Nephron progenitor cell (in vitro differentiated cells): ENCODE measurements at regions not wholly inside any gene's neighbourhood (a gene's known extent, or its start where the extent isn't known, plus 50 kb on each side); places are given as distances from the start of the nearest gene placed in this dataset.

Experiments
- DNase-seq: peaks from one replicate; pipeline ENCODE4 v3.0.0; 2021
- H3K27ac Mint-ChIP-seq: 2 replicates; pipeline ENCODE4 v1.8.0; 2021; ENCODE audit warnings: mild to moderate bottlenecking, moderate library complexity, mixed read lengths
- H3K27me3 Mint-ChIP-seq: 2 replicates; pipeline ENCODE4 v1.8.0; 2021; ENCODE audit warnings: mild to moderate bottlenecking, low read depth, mixed read lengths; ENCODE audit not compliant: poor library complexity
- H3K36me3 Mint-ChIP-seq: 2 replicates; pipeline ENCODE4 v1.8.0; 2021; ENCODE audit warnings: low read depth, mixed read lengths
- H3K4me1 Mint-ChIP-seq: 2 replicates; pipeline ENCODE4 v1.8.0; 2021; ENCODE audit warnings: mixed read lengths
- H3K4me3 Mint-ChIP-seq: 2 replicates; pipeline ENCODE4 v1.8.0; 2021; ENCODE audit warnings: mild to moderate bottlenecking, moderate library complexity, mixed read lengths
- H3K9me3 Mint-ChIP-seq: 2 replicates; pipeline ENCODE4 v1.8.0; 2021; ENCODE audit warnings: mild to moderate bottlenecking, moderate library complexity, mixed read lengths
- CTCF ChIP-seq: fragments of 200-600 bp; sonication (generic); IDR thresholded peaks from 2 replicates; pipeline ENCODE4 v1.5.0; 2021; ENCODE audit warnings: antibody characterized with exemption

- Mint-ChIP-seq H3K4me3 (no peak overlapping the region), H3K36me3 (no peaks in the 10 kb centered on the region), H3K4me1 (peaks cover 14% of the 10 kb centered on the region), H3K27ac (no peak overlapping the region), H3K27me3 (peaks cover 16% of the 10 kb centered on the region), H3K9me3 (no peaks in the 10 kb centered on the region)
- TF ChIP-seq CTCF, result no peak
- DNase-seq, result no peak
Measured at GRCh38 chr20:23248461-23248882, 102.1 kb upstream of the NXT1 start.

GRCh38 chr20:23246717-23247664 lies 103.6 kb upstream of the NXT1 start:
- Mint-ChIP-seq H3K36me3 (no peaks in the 10 kb centered on the region), H3K4me3 (no peak overlapping the region), H3K27ac (peak overlapping the region; percentile 69), H3K4me1 (peaks cover 19% of the 10 kb centered on the region), H3K9me3 (no peaks in the 10 kb centered on the region), H3K27me3 (peaks cover 16% of the 10 kb centered on the region)
- DNase-seq, result no peak
- TF ChIP-seq CTCF, result no peak

GRCh38 chr20:23245553-23246181 lies 104.9 kb upstream of the NXT1 start:
- Mint-ChIP-seq H3K4me3 (no peak overlapping the region), H3K4me1 (peaks cover 19% of the 10 kb centered on the region), H3K9me3 (no peaks in the 10 kb centered on the region), H3K27ac (no peak overlapping the region), H3K27me3 (peaks cover 10% of the 10 kb centered on the region), H3K36me3 (no peaks in the 10 kb centered on the region)
- DNase-seq, result peak; percentile 47
- peak; percentile 39 for TF ChIP-seq CTCF

- no peak for TF ChIP-seq CTCF
- peaks cover 19% of the 10 kb centered on the region for H3K4me1 Mint-ChIP-seq
- H3K4me3 Mint-ChIP-seq, result no peak overlapping the region
- H3K36me3 Mint-ChIP-seq, result no peaks in the 10 kb centered on the region
- DNase-seq, result no peak
- peaks cover 13% of the 10 kb centered on the region for H3K27me3 Mint-ChIP-seq
- H3K27ac Mint-ChIP-seq, result no peak overlapping the region
- H3K9me3 Mint-ChIP-seq, result peaks cover under 1% of the 10 kb centered on the region
Measured at GRCh38 chr20:23244916-23245552, 105.6 kb upstream of the NXT1 start.

- DNase-seq, result no peak
Measured at GRCh38 chr20:23244156-23244915, 106.3 kb upstream of the NXT1 start.

More at GRCh38 chr20:23244156-23244915, 106.3 kb upstream of the NXT1 start:
- peaks cover 19% of the 10 kb centered on the region for H3K4me1 Mint-ChIP-seq
- H3K36me3 Mint-ChIP-seq, result no peaks in the 10 kb centered on the region
- H3K27ac Mint-ChIP-seq, result no peak overlapping the region
- TF ChIP-seq CTCF, result no peak
- H3K4me3 Mint-ChIP-seq, result no peak overlapping the region
- peaks cover 7% of the 10 kb centered on the region for H3K9me3 Mint-ChIP-seq
- peaks cover 17% of the 10 kb centered on the region for H3K27me3 Mint-ChIP-seq
